H1 (cell line): ENCODE measurements at regions not wholly inside any gene's neighbourhood (a gene's known extent, or its start where the extent isn't known, plus 50 kb on each side); places are given as distances from the start of the nearest gene placed in this dataset.
A peak's percentile ranks its signal among the peaks of the same experiment; 100 is the strongest.

Experiments
- CHD7 ChIP-seq: fragments of 300-600 bp; sonication (generic); IDR thresholded peaks from 2 replicates; pipeline ENCODE4 v1.7.1; 2012; ENCODE audit warnings: low read length, moderate library complexity, mild to moderate bottlenecking, inconsistent platforms; ENCODE audit not compliant: insufficient replicate concordance
- CTCF ChIP-seq, 3 experiments: IDR thresholded peaks; 1 replicate in 2 of 3; 2 replicates in 1 of 3; pipeline versions ENCODE4 v1.5.1 to v1.6.1; 2011; ENCODE audit warnings: low read length in 3 of 3, mild to moderate bottlenecking in 3 of 3, inconsistent platforms in 2 of 3, low read depth in 1 of 3, moderate library complexity in 1 of 3; ENCODE audit not compliant: insufficient read depth in 1 of 3; ENCODE audit errors: control extremely low read depth in 1 of 3

- no peak for TF ChIP-seq CHD7
- peak in 1 of 3 experiments; percentile 18; a peak in 1 of 4 replicates for TF ChIP-seq CTCF (IDR thresholded peaks at IDR 0.05; ENCODE audit: control extremely low read depth in 1 of 3, insufficient read depth in 1 of 3, low read depth in 1 of 3, low read length in 3 of 3)
Measured at GRCh38 chr4:133385161-133385954, 236.3 kb downstream of the PCDH10 start (continued).
